WTC11 (cell line): ENCODE measurements at regions not wholly inside any gene's neighbourhood (a gene's known extent, or its start where the extent isn't known, plus 50 kb on each side); places are given as distances from the start of the nearest gene placed in this dataset.

Experiments
- ATAC-seq: fragments of 200-7000 bp; cut with Tn5 transposase; 2 replicates; pipeline ENCODE4 v1.10.0; 2021; ENCODE audit warnings: mild to moderate bottlenecking, moderate library complexity
- CTCF ChIA-PET: fragments of 300-600 bp; sonication (Branson Sonifier 250); formaldehyde crosslinking; loops from one replicate; lab custom pipeline; 2021; ENCODE audit warnings: antibody characterized with exemption; lab: Charles Lee
- POLR2A ChIA-PET: fragments of 350-600 bp; sonication (Branson Sonifier 250); formaldehyde crosslinking; loops from one replicate; lab custom pipeline; 2021; ENCODE audit warnings: antibody characterized with exemption; lab: Charles Lee
- DNase-seq: peaks from one replicate; pipeline ENCODE4 v3.0.0; 2021; ENCODE audit warnings: low spot score
- H3K27ac Mint-ChIP-seq: 2 replicates; pipeline ENCODE4 v1.8.0; 2021; ENCODE audit warnings: mixed read lengths
- H3K27me3 Mint-ChIP-seq: 2 replicates; pipeline ENCODE4 v1.8.0; 2021; ENCODE audit warnings: low read depth, mild to moderate bottlenecking, moderate library complexity, mixed read lengths
- H3K36me3 Mint-ChIP-seq: 2 replicates; pipeline ENCODE4 v1.8.0; 2021; ENCODE audit warnings: mixed read lengths
- H3K4me1 Mint-ChIP-seq: 2 replicates; pipeline ENCODE4 v1.8.0; 2022; ENCODE audit warnings: mixed read lengths
- H3K4me3 Mint-ChIP-seq: 2 replicates; pipeline ENCODE4 v1.8.0; 2021; ENCODE audit warnings: mild to moderate bottlenecking, moderate library complexity, mixed read lengths
- H3K9me3 Mint-ChIP-seq: 2 replicates; pipeline ENCODE4 v1.8.0; 2021; ENCODE audit warnings: mixed read lengths
- CBFB ChIP-seq: sonication (generic); formaldehyde crosslinking; IDR thresholded peaks from 2 replicates; pipeline ENCODE4 v1.8.1; 2022; ENCODE audit warnings: mild to moderate bottlenecking, low read depth, missing genetic modification reagents
- HMGXB4 ChIP-seq: sonication (generic); formaldehyde crosslinking; IDR thresholded peaks from 2 replicates; pipeline ENCODE4 v1.8.1; 2023; ENCODE audit warnings: mild to moderate bottlenecking, moderate library complexity, missing genetic modification reagents
- IRF1 ChIP-seq: sonication (generic); formaldehyde crosslinking; IDR thresholded peaks from 2 replicates; pipeline ENCODE4 v1.8.0; 2023; ENCODE audit warnings: missing genetic modification reagents
- MLX ChIP-seq: sonication (generic); formaldehyde crosslinking; IDR thresholded peaks from 2 replicates; pipeline ENCODE4 v1.8.1; 2023; ENCODE audit warnings: mild to moderate bottlenecking, missing genetic modification reagents, moderate library complexity
- MXD4 ChIP-seq: fragments of 250-450 bp; sonication (Bioruptor Pico); IDR thresholded peaks from 2 replicates; pipeline ENCODE4 v1.8.0; 2021; ENCODE audit warnings: mild to moderate bottlenecking, moderate library complexity, borderline replicate concordance
- NFATC4 ChIP-seq: fragments of 250-450 bp; sonication (Bioruptor Pico); IDR thresholded peaks from 2 replicates; pipeline ENCODE4 v1.9.0; 2021; ENCODE audit warnings: mild to moderate bottlenecking
- NFYB ChIP-seq: sonication (generic); formaldehyde crosslinking; conservative IDR thresholded peaks from 2 replicates; pipeline ENCODE4 v1.8.0; 2022; ENCODE audit warnings: low read depth, missing genetic modification reagents
- RELA ChIP-seq: sonication (generic); formaldehyde crosslinking; IDR thresholded peaks from 2 replicates; pipeline ENCODE4 v1.8.1; 2022; ENCODE audit warnings: missing genetic modification reagents, mild to moderate bottlenecking, borderline replicate concordance
- RORB ChIP-seq: fragments of 250-450 bp; sonication (Bioruptor Pico); IDR thresholded peaks from 2 replicates; pipeline ENCODE4 v1.9.0; 2021; ENCODE audit warnings: mild to moderate bottlenecking
- TEAD1 ChIP-seq: sonication (generic); formaldehyde crosslinking; IDR thresholded peaks from 2 replicates; pipeline ENCODE4 v1.8.0; 2022; ENCODE audit warnings: mild to moderate bottlenecking, missing genetic modification reagents
- USF2 ChIP-seq: sonication (generic); formaldehyde crosslinking; IDR thresholded peaks from 2 replicates; pipeline ENCODE4 v1.8.1; 2023; ENCODE audit warnings: mild to moderate bottlenecking, missing genetic modification reagents, moderate library complexity
- ZNF232 ChIP-seq: sonication (generic); formaldehyde crosslinking; IDR thresholded peaks from 2 replicates; pipeline ENCODE4 v1.8.0; 2022; ENCODE audit warnings: mild to moderate bottlenecking, missing genetic modification reagents
- ZNF423 ChIP-seq: fragments of 250-450 bp; sonication (Bioruptor Pico); IDR thresholded peaks from 2 replicates; pipeline ENCODE4 v2.1.2; 2022; ENCODE audit warnings: mild to moderate bottlenecking, moderate library complexity
- ZNF532 ChIP-seq: fragments of 250-450 bp; sonication (Bioruptor Pico); IDR thresholded peaks from 2 replicates; pipeline ENCODE4 v1.9.0; 2021; ENCODE audit warnings: mild to moderate bottlenecking, borderline replicate concordance

GRCh38 chr9:108039493-108039892 lies 549.9 kb upstream of the KLF4 start (continued):
- TF ChIP-seq CBFB (CRISPR knock-in tag) = no peak
- no peak for TF ChIP-seq TEAD1 (CRISPR knock-in tag)
- TF ChIP-seq USF2 (CRISPR knock-in tag) = no peak
- TF ChIP-seq RELA (CRISPR knock-in tag) = no peak
- TF ChIP-seq HMGXB4 = no peak
- no peak for TF ChIP-seq ZNF532 (CRISPR knock-in tag)
- TF ChIP-seq, all 79 proteins: peak for 0

- H3K36me3 Mint-ChIP-seq = peaks cover 6% of the 10 kb centered on the region
- POLR2A ChIA-PET = no interaction called here
- H3K4me1 Mint-ChIP-seq = peaks cover 12% of the 10 kb centered on the region
- no peak for DNase-seq
- H3K27ac Mint-ChIP-seq = no peak overlapping the region
- peaks cover 8% of the 10 kb centered on the region; the same call in 1 of the 2 replicates for H3K27me3 Mint-ChIP-seq
- no peak for TF ChIP-seq ZNF423 (CRISPR knock-in tag)
- TF ChIP-seq NFATC4 (CRISPR knock-in tag) = no peak
- TF ChIP-seq ZNF232 = no peak
- TF ChIP-seq MLX (CRISPR knock-in tag) = no peak
- no peak for TF ChIP-seq RORB
- no peak for TF ChIP-seq MXD4 (CRISPR knock-in tag)
- TF ChIP-seq, all 79 proteins: peak for 0
- H3K9me3 Mint-ChIP-seq = peaks cover 24% of the 10 kb centered on the region
- no peak overlapping the region for H3K4me3 Mint-ChIP-seq
- no peak for ATAC-seq
- CTCF ChIA-PET = no interaction called here
Measured at GRCh38 chr9:108039012-108039411, 549.4 kb upstream of the KLF4 start.

- peaks cover 26% of the 10 kb centered on the region for H3K9me3 Mint-ChIP-seq
- no peak for ATAC-seq
- peaks cover 27% of the 10 kb centered on the region for H3K36me3 Mint-ChIP-seq
- ChIA-PET POLR2A (no interaction called here), CTCF (interaction anchor here (0.5 kb wide), 1 partner anchor 233 kb away, joined by 5 read pairs; no protein-coding TSS in a partner anchor)
- H3K4me1 Mint-ChIP-seq = peaks cover 12% of the 10 kb centered on the region
- no peak overlapping the region for H3K27ac Mint-ChIP-seq
- TF ChIP-seq IRF1 (CRISPR knock-in tag) (no peak), NFYB (CRISPR knock-in tag) (no peak)
- peaks cover 14% of the 10 kb centered on the region for H3K27me3 Mint-ChIP-seq
- no peak overlapping the region for H3K4me3 Mint-ChIP-seq
- no peak for DNase-seq
Measured at GRCh38 chr9:108035487-108035886, 545.9 kb upstream of the KLF4 start.
